Thymus (tissue), 11 donors: ENCODE measurements at regions not wholly inside any gene's neighbourhood (a gene's known extent, or its start where the extent isn't known, plus 50 kb on each side); places are given as distances from the start of the nearest gene placed in this dataset.

Experiments used
- DNase-seq, 9 donors: peaks; one replicate each; pipeline ENCODE4 v3.0.0-alpha.2; 2013; ENCODE audit warnings: low spot score in 9 of 9, low read depth in 6 of 9, missing footprints in 1 of 9
- H3K27ac ChIP-seq, 2 donors: one replicate each; pipeline ENCODE4 v1.5.1; 2013; ENCODE audit warnings: control low read depth in 1 of 2, low read depth in 1 of 2, low read length in 1 of 2, mild to moderate bottlenecking in 1 of 2, moderate library complexity in 1 of 2
- H3K27me3 ChIP-seq, 2 donors: one replicate each; pipeline ENCODE4 v1.5.1; 2013; ENCODE audit warnings: low read length in 1 of 2; ENCODE audit not compliant: control insufficient read depth in 2 of 2, insufficient read depth in 1 of 2
- H3K36me3 ChIP-seq, 2 donors: one replicate each; pipeline ENCODE4 v1.5.1; 2013; ENCODE audit warnings: low read length in 1 of 2, mild to moderate bottlenecking in 1 of 2, moderate library complexity in 1 of 2; ENCODE audit not compliant: control insufficient read depth in 2 of 2, insufficient read depth in 2 of 2
- H3K4me1 ChIP-seq, 2 donors: one replicate each; pipeline ENCODE4 v1.5.1; 2013; ENCODE audit warnings: low read length in 2 of 2; ENCODE audit not compliant: control insufficient read depth in 2 of 2, insufficient read depth in 2 of 2
- H3K4me3 ChIP-seq, 2 donors: one replicate each; pipeline ENCODE4 v1.5.1; 2013; ENCODE audit warnings: low read length in 2 of 2, control low read depth in 1 of 2, mild to moderate bottlenecking in 1 of 2
- H3K9me3 ChIP-seq, 2 donors: one replicate each; pipeline ENCODE4 v1.5.1; 2013; ENCODE audit warnings: low read length in 1 of 2, mild to moderate bottlenecking in 1 of 2; ENCODE audit not compliant: control insufficient read depth in 2 of 2, insufficient read depth in 1 of 2
- WGBS: extraction: QIAGEN DNeasy Blood & Tissue Kit; methylation state at CpG from one replicate; pipeline ENCODE4 v1.1.7; 2013; 5-methylcytosine and 5-hydroxymethylcytosine counted together
- donor health status: healthy.

- Histone ChIP-seq H3K27ac (peak overlapping the region; percentile 79 to 89), H3K9me3 (peaks cover 0 to 3% of the 10 kb centered on the region in 2 donors), H3K36me3 (no peaks in the 10 kb centered on the region), H3K4me1 (peaks cover 24 to 58% of the 10 kb centered on the region in 2 donors), H3K27me3 (peaks cover 0 to 2% of the 10 kb centered on the region in 2 donors), H3K4me3 (peak overlapping the region; percentile 40 to 47)
- WGBS: 6% methylated on average over 46 of the region's 46 CpGs
- peak; percentile 69 to 94 (median 84) for DNase-seq
Observed at GRCh38 chr9:129320575-129321285, 142.7 kb upstream of the IER5L start.

GRCh38 chr9:129319938-129320481, 141.9 kb upstream of the IER5L start:
- no peak for DNase-seq
- 60% methylated on average over 14 of the region's 14 CpGs for WGBS
- Histone ChIP-seq H3K27ac (peak overlapping the region; percentile 79 to 89), H3K4me3 (peak overlapping the region; percentile 40 to 47), H3K4me1 (peaks cover 24 to 58% of the 10 kb centered on the region in 2 donors), H3K36me3 (no peaks in the 10 kb centered on the region), H3K9me3 (peaks cover 0 to 3% of the 10 kb centered on the region in 2 donors), H3K27me3 (peaks cover 0 to 2% of the 10 kb centered on the region in 2 donors)

GRCh38 chr9:129319076-129319937, 141.2 kb upstream of the IER5L start:
- no peak for DNase-seq
- Histone ChIP-seq H3K4me1 (peaks cover 24 to 58% of the 10 kb centered on the region in 2 donors), H3K9me3 (peaks cover 0 to 3% of the 10 kb centered on the region in 2 donors), H3K27ac (no peak overlapping the region), H3K27me3 (peaks cover 0 to 2% of the 10 kb centered on the region in 2 donors), H3K4me3 (no peak overlapping the region), H3K36me3 (no peaks in the 10 kb centered on the region)
- WGBS: 96% methylated on average over 30 of the region's 30 CpGs

GRCh38 chr9:129318121-129319075, 140.3 kb upstream of the IER5L start:
- Histone ChIP-seq H3K36me3 (no peaks in the 10 kb centered on the region), H3K4me1 (peaks cover 20 to 49% of the 10 kb centered on the region in 2 donors), H3K4me3 (no peak overlapping the region), H3K9me3 (peaks cover 0 to 3% of the 10 kb centered on the region in 2 donors), H3K27ac (no peak overlapping the region), H3K27me3 (peaks cover 0 to 2% of the 10 kb centered on the region in 2 donors)
- 96% methylated on average over 16 of the region's 16 CpGs for WGBS
- no peak for DNase-seq

- H3K4me3 ChIP-seq: no peak overlapping the region
- peaks cover 0 to 3% of the 10 kb centered on the region in 2 donors for H3K9me3 ChIP-seq
- H3K27me3 ChIP-seq: peaks cover 0 to 2% of the 10 kb centered on the region in 2 donors
- WGBS: 92% methylated on average over 13 of the region's 13 CpGs
- H3K4me1 ChIP-seq: peaks cover 20 to 45% of the 10 kb centered on the region in 2 donors
- no peak for DNase-seq
- H3K36me3 ChIP-seq: no peaks in the 10 kb centered on the region
- H3K27ac ChIP-seq: no peak overlapping the region
Observed at GRCh38 chr9:129317179-129318011, 139.3 kb upstream of the IER5L start.

GRCh38 chr9:129316281-129317030, 138.4 kb upstream of the IER5L start:
- Histone ChIP-seq H3K27ac (no peak overlapping the region), H3K4me3 (no peak overlapping the region), H3K9me3 (peaks cover 0 to 3% of the 10 kb centered on the region in 2 donors), H3K27me3 (peaks cover 0 to 2% of the 10 kb centered on the region in 2 donors), H3K36me3 (no peaks in the 10 kb centered on the region), H3K4me1 (peaks cover 19 to 36% of the 10 kb centered on the region in 2 donors)
- no peak for DNase-seq
- 93% methylated on average over 14 of the region's 14 CpGs for WGBS

GRCh38 chr9:129313331-129313955, 135.4 kb upstream of the IER5L start:
- DNase-seq: no peak
- Histone ChIP-seq H3K4me1 (peaks cover 1 to 7% of the 10 kb centered on the region in 2 donors), H3K27me3 (peaks cover 0 to 2% of the 10 kb centered on the region in 2 donors), H3K4me3 (no peak overlapping the region), H3K27ac (no peak overlapping the region), H3K36me3 (no peaks in the 10 kb centered on the region), H3K9me3 (peaks cover 0 to 3% of the 10 kb centered on the region in 2 donors)
- 79% methylated on average over 10 of the region's 10 CpGs for WGBS
